Trophoblast cell (in vitro differentiated cells and primary cell): ENCODE measurements at regions not wholly inside any gene's neighbourhood (a gene's known extent, or its start where the extent isn't known, plus 50 kb on each side); places are given as distances from the start of the nearest gene placed in this dataset.

Experiments
- DNase-seq, 2 donors: peaks; one replicate each; pipeline ENCODE4 v3.0.0-alpha.2; 2016
- H2AFZ ChIP-seq: 2 replicates; pipeline ENCODE4 v1.6.1; 2013; ENCODE audit warnings: low read length, moderate library complexity, mild to moderate bottlenecking; ENCODE audit not compliant: insufficient read depth, poor library complexity
- H2AK5ac ChIP-seq: 2 replicates; pipeline ENCODE4 v1.6.1; 2013; ENCODE audit warnings: mild to moderate bottlenecking, low read length
- H2BK120ac ChIP-seq: 2 replicates; pipeline ENCODE4 v1.6.1; 2013; ENCODE audit warnings: low read length, mild to moderate bottlenecking, moderate library complexity; ENCODE audit not compliant: insufficient read depth, poor library complexity
- H2BK12ac ChIP-seq: 2 replicates; pipeline ENCODE4 v1.6.1; 2013; ENCODE audit warnings: mild to moderate bottlenecking, low read length, moderate library complexity
- H2BK5ac ChIP-seq: 2 replicates; pipeline ENCODE4 v1.6.1; 2013; ENCODE audit warnings: low read length, low read depth, moderate library complexity, mild to moderate bottlenecking; ENCODE audit not compliant: poor library complexity
- H3K14ac ChIP-seq: 2 replicates; pipeline ENCODE4 v1.6.1; 2013; ENCODE audit warnings: mild to moderate bottlenecking, low read length
- H3K18ac ChIP-seq: 2 replicates; pipeline ENCODE4 v1.6.1; 2013; ENCODE audit warnings: mild to moderate bottlenecking, low read length
- H3K23ac ChIP-seq: 2 replicates; pipeline ENCODE4 v1.6.1; 2013; ENCODE audit warnings: low read length
- H3K27ac ChIP-seq: 2 replicates; pipeline ENCODE4 v1.5.1; 2013; ENCODE audit warnings: low read depth, mild to moderate bottlenecking, inconsistent platforms, low read length, moderate library complexity
- H3K27me3 ChIP-seq: 2 replicates; pipeline ENCODE4 v1.6.1; 2013; ENCODE audit warnings: inconsistent platforms, mild to moderate bottlenecking, low read length, moderate library complexity; ENCODE audit not compliant: insufficient read depth
- H3K36me3 ChIP-seq, 2 experiments: 1 replicate in 1 of 2; 2 replicates in 1 of 2; pipeline ENCODE4 v1.6.1; 2013; ENCODE audit warnings: low read length in 2 of 2, mild to moderate bottlenecking in 2 of 2, moderate library complexity in 1 of 2; ENCODE audit not compliant: insufficient read depth in 2 of 2, control insufficient read depth in 1 of 2
- H3K4ac ChIP-seq: 2 replicates; pipeline ENCODE4 v1.6.1; 2013; ENCODE audit warnings: low read depth, mild to moderate bottlenecking, low read length, moderate library complexity
- H3K4me1 ChIP-seq, 2 experiments: 1 replicate in 1 of 2; 2 replicates in 1 of 2; pipeline ENCODE4 v1.6.1; 2013; ENCODE audit warnings: low read length in 2 of 2, mild to moderate bottlenecking in 2 of 2, moderate library complexity in 1 of 2; ENCODE audit not compliant: insufficient read depth in 2 of 2, control insufficient read depth in 1 of 2
- H3K4me2 ChIP-seq: 2 replicates; pipeline ENCODE4 v1.6.1; 2013; ENCODE audit warnings: inconsistent platforms, mild to moderate bottlenecking, low read length, moderate library complexity
- H3K4me3 ChIP-seq: 2 replicates; pipeline ENCODE4 v1.5.1; 2013; ENCODE audit warnings: mild to moderate bottlenecking, low read depth, low read length, inconsistent platforms
- H3K79me1 ChIP-seq: one replicate; pipeline ENCODE4 v1.6.1; 2013; ENCODE audit warnings: low read length
- H3K79me2 ChIP-seq: 2 replicates; pipeline ENCODE4 v1.6.1; 2013; ENCODE audit warnings: low read length, mild to moderate bottlenecking; ENCODE audit not compliant: control insufficient read depth, insufficient read depth, poor library complexity
- H3K9ac ChIP-seq: 2 replicates; pipeline ENCODE4 v1.6.1; 2013; ENCODE audit warnings: mild to moderate bottlenecking, low read length
- H3K9me3 ChIP-seq: 2 replicates; pipeline ENCODE4 v1.6.1; 2013; ENCODE audit warnings: low read depth, mild to moderate bottlenecking, control low read depth, inconsistent platforms, low read length; ENCODE audit not compliant: insufficient read depth
- H4K12ac ChIP-seq: 2 replicates; pipeline ENCODE4 v1.6.1; 2013; ENCODE audit warnings: low read depth, mild to moderate bottlenecking, low read length, moderate library complexity
- H4K8ac ChIP-seq: 2 replicates; pipeline ENCODE4 v1.6.1; 2013; ENCODE audit warnings: low read depth, mild to moderate bottlenecking, low read length, moderate library complexity
- H4K91ac ChIP-seq: one replicate; pipeline ENCODE4 v1.6.1; 2013; ENCODE audit warnings: low read depth, mild to moderate bottlenecking, low read length, moderate library complexity
- WGBS: extraction: QIAGEN DNeasy Blood & Tissue Kit; methylation state at CpG from one replicate; pipeline ENCODE4 v1.1.7; 2013; ENCODE audit warnings: missing lambda C conversion rate; ENCODE audit not compliant: insufficient read length, insufficient coverage; ENCODE audit errors: extremely low coverage; 5-methylcytosine and 5-hydroxymethylcytosine counted together

GRCh38 chr9:8025551-8025950 lies 226.0 kb upstream of the DMAC1 start:
- no peak for DNase-seq
- Histone ChIP-seq H4K91ac (no peak overlapping the region), H2BK5ac (no peak overlapping the region), H3K9me3 (no peaks in the 10 kb centered on the region), H3K4me2 (no peak overlapping the region), H4K8ac (no peak overlapping the region), H3K23ac (no peak overlapping the region), H3K18ac (no peak overlapping the region), H3K27ac (no peak overlapping the region), H3K4me3 (no peak overlapping the region), H3K79me1 (no peaks in the 10 kb centered on the region), H2AK5ac (no peak overlapping the region), H3K27me3 (no peaks in the 10 kb centered on the region), H4K12ac (no peak overlapping the region), H2BK12ac (no peak overlapping the region), H2BK120ac (no peak overlapping the region), H3K9ac (no peak overlapping the region), H3K79me2 (no peaks in the 10 kb centered on the region), H3K36me3 (no peaks in the 10 kb centered on the region), H2AFZ (no peak overlapping the region), H3K14ac (no peak overlapping the region), H3K4ac (no peak overlapping the region), H3K4me1 (no peaks in the 10 kb centered on the region)
- no CpG with 5 or more reads among the region's 2 CpGs for WGBS

- no peak overlapping the region for H4K91ac ChIP-seq
- H4K12ac ChIP-seq: no peak overlapping the region
- H2AFZ ChIP-seq: no peak overlapping the region
- H3K4me1 ChIP-seq: peaks cover 0 to 2% of the 10 kb centered on the region in 2 experiments
- H3K79me1 ChIP-seq: no peaks in the 10 kb centered on the region
- H2BK12ac ChIP-seq: no peak overlapping the region
- no peak overlapping the region for H4K8ac ChIP-seq
- H3K9ac ChIP-seq: no peak overlapping the region
- no peak overlapping the region for H3K14ac ChIP-seq
- no peak overlapping the region for H2BK120ac ChIP-seq
- no peak overlapping the region for H2AK5ac ChIP-seq
- H3K23ac ChIP-seq: no peak overlapping the region
- H3K9me3 ChIP-seq: no peaks in the 10 kb centered on the region
- no peak overlapping the region for H3K4me2 ChIP-seq
- no peak overlapping the region for H3K4ac ChIP-seq
- no peak overlapping the region for H3K4me3 ChIP-seq
- H2BK5ac ChIP-seq: no peak overlapping the region
- no peak for DNase-seq
- H3K18ac ChIP-seq: no peak overlapping the region
- no peak overlapping the region for H3K27ac ChIP-seq
- H3K27me3 ChIP-seq: no peaks in the 10 kb centered on the region
- H3K79me2 ChIP-seq: no peaks in the 10 kb centered on the region
- WGBS: no CpG with 5 or more reads among the region's 1 CpG
- no peaks in the 10 kb centered on the region for H3K36me3 ChIP-seq
Observed at GRCh38 chr9:8020186-8020585, 220.6 kb upstream of the DMAC1 start.

- Histone ChIP-seq H3K4me1 (peaks cover 0 to 2% of the 10 kb centered on the region in 2 experiments), H4K12ac (no peak overlapping the region), H2BK5ac (no peak overlapping the region), H3K27me3 (no peaks in the 10 kb centered on the region), H3K79me2 (no peaks in the 10 kb centered on the region), H3K4me3 (no peak overlapping the region), H2AK5ac (no peak overlapping the region), H3K27ac (no peak overlapping the region), H3K9me3 (no peaks in the 10 kb centered on the region), H2BK120ac (no peak overlapping the region), H3K4ac (no peak overlapping the region), H3K36me3 (no peaks in the 10 kb centered on the region), H4K91ac (no peak overlapping the region), H2AFZ (no peak overlapping the region), H3K14ac (no peak overlapping the region), H3K18ac (no peak overlapping the region), H4K8ac (no peak overlapping the region), H2BK12ac (no peak overlapping the region), H3K4me2 (no peak overlapping the region), H3K23ac (no peak overlapping the region), H3K9ac (no peak overlapping the region), H3K79me1 (no peaks in the 10 kb centered on the region)
- no CpG with 5 or more reads among the region's 3 CpGs for WGBS
- DNase-seq: no peak
Observed at GRCh38 chr9:8019636-8020035, 220.1 kb upstream of the DMAC1 start.

- no peak overlapping the region for H4K12ac ChIP-seq
- H3K9ac ChIP-seq: no peak overlapping the region
- H3K9me3 ChIP-seq: no peaks in the 10 kb centered on the region
- H3K27ac ChIP-seq: no peak overlapping the region
- H3K79me2 ChIP-seq: no peaks in the 10 kb centered on the region
- no peak overlapping the region for H3K4me3 ChIP-seq
- H2BK120ac ChIP-seq: no peak overlapping the region
- DNase-seq: no peak
- no CpG with 5 or more reads among the region's 2 CpGs for WGBS
- H2AK5ac ChIP-seq: no peak overlapping the region
- H4K8ac ChIP-seq: no peak overlapping the region
- no peak overlapping the region for H3K4ac ChIP-seq
- H3K27me3 ChIP-seq: no peaks in the 10 kb centered on the region
- no peak overlapping the region for H2BK12ac ChIP-seq
- H3K4me2 ChIP-seq: no peak overlapping the region
- H3K14ac ChIP-seq: no peak overlapping the region
- no peak overlapping the region for H2AFZ ChIP-seq
- H2BK5ac ChIP-seq: no peak overlapping the region
- H3K23ac ChIP-seq: no peak overlapping the region
- peaks cover 2% of the 10 kb centered on the region for H3K79me1 ChIP-seq
- no peak overlapping the region for H3K18ac ChIP-seq
- H3K36me3 ChIP-seq: no peaks in the 10 kb centered on the region
- H3K4me1 ChIP-seq: peaks cover 2% of the 10 kb centered on the region in 2 experiments
- no peak overlapping the region for H4K91ac ChIP-seq
Observed at GRCh38 chr9:8014997-8015682, 215.6 kb upstream of the DMAC1 start.
